ENCODE measurements at regions not wholly inside any gene's neighbourhood (a gene's known extent, or its start where the extent isn't known, plus 50 kb on each side); places are given as distances from the start of the nearest gene placed in this dataset.
A peak's percentile ranks its signal among the peaks of the same experiment; 100 is the strongest.

GRCh38 chr11:43575913-43576310 is 104.6 kb upstream of the HSD17B12 start:
- Histone ChIP-seq H3K36me3 (ENCODE audit: control insufficient read depth, insufficient read depth, low read length) (no peaks in the 10 kb centered on the region), H3K27me3 (ENCODE audit: control insufficient read depth, insufficient read depth, low read length) (peaks cover 88% of the 10 kb centered on the region), H3K4me3 (ENCODE audit: low read depth, low read length) (no peak overlapping the region)
- TF ChIP-seq, protein P1, sequence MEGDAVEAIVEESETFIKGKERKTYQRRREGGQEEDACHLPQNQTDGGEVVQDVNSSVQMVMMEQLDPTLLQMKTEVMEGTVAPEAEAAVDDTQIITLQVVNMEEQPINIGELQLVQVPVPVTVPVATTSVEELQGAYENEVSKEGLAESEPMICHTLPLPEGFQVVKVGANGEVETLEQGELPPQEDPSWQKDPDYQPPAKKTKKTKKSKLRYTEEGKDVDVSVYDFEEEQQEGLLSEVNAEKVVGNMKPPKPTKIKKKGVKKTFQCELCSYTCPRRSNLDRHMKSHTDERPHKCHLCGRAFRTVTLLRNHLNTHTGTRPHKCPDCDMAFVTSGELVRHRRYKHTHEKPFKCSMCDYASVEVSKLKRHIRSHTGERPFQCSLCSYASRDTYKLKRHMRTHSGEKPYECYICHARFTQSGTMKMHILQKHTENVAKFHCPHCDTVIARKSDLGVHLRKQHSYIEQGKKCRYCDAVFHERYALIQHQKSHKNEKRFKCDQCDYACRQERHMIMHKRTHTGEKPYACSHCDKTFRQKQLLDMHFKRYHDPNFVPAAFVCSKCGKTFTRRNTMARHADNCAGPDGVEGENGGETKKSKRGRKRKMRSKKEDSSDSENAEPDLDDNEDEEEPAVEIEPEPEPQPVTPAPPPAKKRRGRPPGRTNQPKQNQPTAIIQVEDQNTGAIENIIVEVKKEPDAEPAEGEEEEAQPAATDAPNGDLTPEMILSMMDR (IDR thresholded peaks at IDR 0.05; ENCODE audit: insufficient read depth, low read length, poor library complexity, severe bottlenecking): no peak
- DNase-seq (ENCODE audit: low read depth): no peak

GRCh38 chr11:43576320-43576802 is 104.2 kb upstream of the HSD17B12 start:
- H3K36me3 ChIP-seq (ENCODE audit: control insufficient read depth, insufficient read depth, low read length): no peaks in the 10 kb centered on the region
- TF ChIP-seq, protein P1 (IDR thresholded peaks at IDR 0.05; ENCODE audit: insufficient read depth, low read length, poor library complexity, severe bottlenecking): no peak
- H3K4me3 ChIP-seq (ENCODE audit: low read depth, low read length): no peak overlapping the region
- peaks cover 89% of the 10 kb centered on the region for H3K27me3 ChIP-seq (ENCODE audit: control insufficient read depth, insufficient read depth, low read length)
- DNase-seq (ENCODE audit: low read depth): no peak

- H3K27me3 ChIP-seq (ENCODE audit: control insufficient read depth, insufficient read depth, low read length): peaks cover 93% of the 10 kb centered on the region
- DNase-seq (ENCODE audit: low read depth): no peak
- no peaks in the 10 kb centered on the region for H3K36me3 ChIP-seq (ENCODE audit: control insufficient read depth, insufficient read depth, low read length)
- TF ChIP-seq, protein P1 (IDR thresholded peaks at IDR 0.05; ENCODE audit: insufficient read depth, low read length, poor library complexity, severe bottlenecking): peak; percentile 32
- no peak overlapping the region for H3K4me3 ChIP-seq (ENCODE audit: low read depth, low read length)
Measured at GRCh38 chr11:43576803-43577521, 103.6 kb upstream of the HSD17B12 start.

DNA sequence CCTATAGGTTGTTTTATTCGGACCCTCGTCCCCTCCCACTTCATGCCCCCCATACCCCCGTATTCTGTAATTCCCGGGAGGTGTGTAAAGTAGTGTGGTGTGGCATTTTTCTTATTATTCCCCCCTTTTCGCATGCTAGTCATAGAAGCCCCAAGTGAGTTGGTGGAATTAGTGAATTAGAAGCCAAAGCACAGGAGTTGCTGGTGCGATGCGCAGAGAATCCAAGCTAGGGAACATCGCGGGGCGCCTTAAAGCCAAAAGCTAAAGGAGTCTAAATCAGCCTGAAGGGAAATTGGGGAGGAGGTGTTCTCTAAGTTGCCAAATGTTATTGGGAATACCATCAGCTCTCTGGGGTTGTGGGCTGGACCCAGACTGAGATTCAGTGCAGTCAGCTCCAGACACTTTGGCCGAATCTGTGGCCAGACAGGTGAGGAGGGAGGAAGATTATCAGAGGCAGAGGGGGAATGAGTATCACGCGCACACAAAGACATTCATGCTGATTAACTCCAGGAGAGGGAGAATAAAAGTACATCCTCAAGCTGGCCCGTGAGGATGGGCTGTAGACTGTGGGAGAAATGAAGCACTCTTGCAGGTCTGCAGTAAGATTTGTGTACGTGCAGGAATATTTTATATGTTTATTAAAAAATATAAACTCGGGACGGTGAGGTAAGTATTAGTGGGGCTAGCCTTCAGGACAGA is 102.8 kb upstream of the HSD17B12 start:
- Histone ChIP-seq H3K27me3 (ENCODE audit: control insufficient read depth, insufficient read depth, low read length) (peaks cover 97% of the 10 kb centered on the region), H3K36me3 (ENCODE audit: control insufficient read depth, insufficient read depth, low read length) (no peaks in the 10 kb centered on the region), H3K4me3 (ENCODE audit: low read depth, low read length) (no peak overlapping the region)
- TF ChIP-seq, protein P1 (IDR thresholded peaks at IDR 0.05; ENCODE audit: insufficient read depth, low read length, poor library complexity, severe bottlenecking): no peak
- no peak for DNase-seq (ENCODE audit: low read depth)

DNA sequence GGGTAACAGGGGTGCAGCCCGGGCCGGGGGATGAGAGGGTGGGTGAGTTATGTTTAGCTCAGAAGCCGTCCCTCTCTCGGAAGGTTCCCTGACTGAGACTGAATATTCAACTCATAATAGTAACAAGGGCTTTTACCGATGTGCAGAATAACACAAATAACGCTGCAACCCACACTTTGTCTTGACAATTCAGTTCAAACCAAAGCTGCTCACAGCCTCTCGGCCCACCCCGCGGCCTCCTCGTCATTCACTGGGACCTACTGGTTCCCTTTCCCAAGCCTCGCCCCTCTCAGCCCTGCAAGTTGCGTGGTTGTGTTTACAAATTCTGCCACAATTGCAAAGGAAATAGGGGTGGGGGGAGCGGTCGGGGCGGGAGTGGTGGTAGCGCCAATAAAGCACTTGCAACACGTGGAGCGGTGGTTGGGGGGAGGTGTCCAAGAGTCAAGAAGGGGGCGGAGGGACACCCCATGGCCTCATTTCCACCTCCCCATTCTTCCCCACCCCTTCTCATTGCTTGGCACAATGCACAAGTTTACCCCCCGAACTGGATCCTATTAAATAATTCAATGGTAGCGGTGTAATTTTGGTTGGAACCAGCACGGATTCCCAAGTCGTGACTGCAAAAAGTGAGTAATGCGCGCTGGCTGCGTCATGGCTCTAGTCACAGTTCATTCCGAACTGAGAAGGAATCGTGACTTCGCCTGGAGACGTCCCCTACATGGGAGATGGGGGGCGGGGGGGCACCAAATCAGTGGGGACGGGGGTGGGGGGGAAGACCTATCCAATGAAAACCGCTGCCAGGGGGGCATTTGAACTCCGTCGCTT is 102.0 kb upstream of the HSD17B12 start:
- Histone ChIP-seq H3K27me3 (ENCODE audit: control insufficient read depth, insufficient read depth, low read length) (peaks cover 98% of the 10 kb centered on the region), H3K36me3 (ENCODE audit: control insufficient read depth, insufficient read depth, low read length) (no peaks in the 10 kb centered on the region), H3K4me3 (ENCODE audit: low read depth, low read length) (peak overlapping the region; percentile 37)
- TF ChIP-seq, protein P1 (IDR thresholded peaks at IDR 0.05; ENCODE audit: insufficient read depth, low read length, poor library complexity, severe bottlenecking): no peak
- no peak for DNase-seq (ENCODE audit: low read depth)
